ENCODE measurements at regions not wholly inside any gene's neighbourhood (a gene's known extent, or its start where the extent isn't known, plus 50 kb on each side); places are given as distances from the start of the nearest gene placed in this dataset.

GRCh38 chr6:1251198-1252155 lies 60.4 kb upstream of the FOXQ1 start:
- CTCF ChIA-PET, result no interaction called here
- Histone ChIP-seq H3K4me1 (ENCODE audit: control insufficient read depth in 1 of 2, insufficient read depth in 2 of 2, low read depth in 1 of 2, low read length in 1 of 2) (no peaks in the 10 kb centered on the region), H3K27ac (ENCODE audit: low read depth in 2 of 2, low read length in 1 of 2) (no peak overlapping the region), H3K79me2 (ENCODE audit: insufficient read depth) (no peaks in the 10 kb centered on the region), H3K4me3 (ENCODE audit: low read depth in 2 of 2, low read length in 1 of 2) (no peak overlapping the region), H3K9me2 (no peaks in the 10 kb centered on the region), H2AFZ (ENCODE audit: low read depth) (no peak overlapping the region), H3K9me3 (no peaks in the 10 kb centered on the region), H3F3A (replicated peaks; ENCODE audit: insufficient read depth) (no peaks in the 10 kb centered on the region), H3K36me3 (replicated peaks in 1 of 2; ENCODE audit: control insufficient read depth in 1 of 2, insufficient read depth in 2 of 2, low read length in 1 of 2) (no peaks in the 10 kb centered on the region), H3K27me3 (ENCODE audit: insufficient read depth) (peaks cover 32% of the 10 kb centered on the region; the same call in 1 of the 2 replicates), H4K20me1 (ENCODE audit: insufficient read depth) (no peaks in the 10 kb centered on the region), H3K4me2 (no peak overlapping the region), H3K9ac (no peak overlapping the region)
- POLR2A ChIA-PET, result no interaction called here
- DNase-seq, result no peak
- TF ChIP-seq FOXM1 (IDR thresholded peaks at IDR 0.05; ENCODE audit: low read depth), result no peak
- TF ChIP-seq YY1 (IDR thresholded peaks at IDR 0.05; ENCODE audit: low read depth), result no peak
- no peak for TF ChIP-seq RCOR1 (IDR thresholded peaks at IDR 0.05; ENCODE audit: low read length)
- no peak for TF ChIP-seq USF1 (IDR thresholded peaks at IDR 0.05; ENCODE audit: borderline replicate concordance, low read depth)
- TF ChIP-seq MAX (IDR thresholded peaks at IDR 0.05; ENCODE audit: low read depth), result no peak
- no peak for TF ChIP-seq POLR2AphosphoS5 (IDR thresholded peaks at IDR 0.05; ENCODE audit: low read depth, low read length)
- TF ChIP-seq SIN3A (IDR thresholded peaks at IDR 0.05; ENCODE audit: borderline replicate concordance, low read depth, low read length), result no peak
- no peak for TF ChIP-seq CHD2 (IDR thresholded peaks at IDR 0.05; ENCODE audit: low read length, partially characterized antibody)
- no peak for TF ChIP-seq RXRA (IDR thresholded peaks at IDR 0.05; ENCODE audit: borderline replicate concordance, low read depth)
- no peak for TF ChIP-seq MEF2A (IDR thresholded peaks at IDR 0.05; ENCODE audit: borderline replicate concordance, low read depth)
- TF ChIP-seq ELF1 (IDR thresholded peaks at IDR 0.05), result no peak
- no peak for TF ChIP-seq FOSL2 (IDR thresholded peaks at IDR 0.05; ENCODE audit: borderline replicate concordance, low read depth)
- no peak for TF ChIP-seq NFIC (IDR thresholded peaks at IDR 0.05; ENCODE audit: borderline replicate concordance)
- TF ChIP-seq TEAD4 (IDR thresholded peaks at IDR 0.05; ENCODE audit: borderline replicate concordance, insufficient read depth), result no peak
- WGBS (ENCODE audit: low lambda C conversion rate), result 5% methylated on average over 13 of the region's 13 CpGs

- no peak overlapping the region for H2AFZ ChIP-seq (ENCODE audit: low read depth)
- H3K4me2 ChIP-seq, result no peak overlapping the region
- H3K27me3 ChIP-seq (ENCODE audit: insufficient read depth), result peaks cover 32% of the 10 kb centered on the region; the same call in 1 of the 2 replicates
- H3K36me3 ChIP-seq (replicated peaks in 1 of 2; ENCODE audit: control insufficient read depth in 1 of 2, insufficient read depth in 2 of 2, low read length in 1 of 2), result no peaks in the 10 kb centered on the region
- TF ChIP-seq MEF2A (IDR thresholded peaks at IDR 0.05; ENCODE audit: borderline replicate concordance, low read depth), result no peak
- no peak for TF ChIP-seq RFX5 (IDR thresholded peaks at IDR 0.05; ENCODE audit: low read length)
- no peak for TF ChIP-seq MXI1 (IDR thresholded peaks at IDR 0.05; ENCODE audit: low read depth, low read length)
- TF ChIP-seq TAF1 (IDR thresholded peaks at IDR 0.05; ENCODE audit: borderline replicate concordance, low read depth, low read length), result no peak
- 7% methylated on average over 12 of the region's 12 CpGs for WGBS (ENCODE audit: low lambda C conversion rate)
- no peak overlapping the region for H3K27ac ChIP-seq (ENCODE audit: low read depth in 2 of 2, low read length in 1 of 2)
- H3K9ac ChIP-seq, result no peak overlapping the region
- no peak for DNase-seq
- ChIA-PET POLR2A (no interaction called here), CTCF (no interaction called here)
- H3K9me2 ChIP-seq, result no peaks in the 10 kb centered on the region
- no peaks in the 10 kb centered on the region for H3K4me1 ChIP-seq (ENCODE audit: control insufficient read depth in 1 of 2, insufficient read depth in 2 of 2, low read depth in 1 of 2, low read length in 1 of 2)
- no peaks in the 10 kb centered on the region for H3F3A ChIP-seq (replicated peaks; ENCODE audit: insufficient read depth)
- no peak overlapping the region for H3K4me3 ChIP-seq (ENCODE audit: low read depth in 2 of 2, low read length in 1 of 2)
- H3K9me3 ChIP-seq, result no peaks in the 10 kb centered on the region
- H4K20me1 ChIP-seq (ENCODE audit: insufficient read depth), result no peaks in the 10 kb centered on the region
- H3K79me2 ChIP-seq (ENCODE audit: insufficient read depth), result no peaks in the 10 kb centered on the region
These were observed 61.3 kb upstream of the FOXQ1 start for GRCh38 chr6:1250489-1251197.

Data from SK-N-SH (cell line).